Endodermal cell (in vitro differentiated cells): ENCODE measurements at regions not wholly inside any gene's neighbourhood (a gene's known extent, or its start where the extent isn't known, plus 50 kb on each side); places are given as distances from the start of the nearest gene placed in this dataset.
"Not testable (repeated sequence)": the region's sequence is repeated elsewhere in the genome, so short reads cannot be mapped to it uniquely, and the experiment has no call there.

Experiments used
- DNase-seq: peaks from one replicate; pipeline ENCODE4 v3.0.0-alpha.2; 2017
- H3K27ac ChIP-seq: 2 replicates; pipeline ENCODE4 v1.5.1; 2013; ENCODE audit warnings: mild to moderate bottlenecking, low read depth, low read length, moderate library complexity
- H3K27me3 ChIP-seq: 2 replicates; pipeline ENCODE4 v1.6.1; 2013; ENCODE audit warnings: mild to moderate bottlenecking, low read length, moderate library complexity; ENCODE audit not compliant: insufficient read depth, control insufficient read depth, poor library complexity, severe bottlenecking
- H3K36me3 ChIP-seq: 2 replicates; pipeline ENCODE4 v1.7.0; 2013; ENCODE audit warnings: mild to moderate bottlenecking, low read length, moderate library complexity; ENCODE audit not compliant: control insufficient read depth, insufficient read depth
- H3K4me1 ChIP-seq: one replicate; pipeline ENCODE4 v1.7.0; 2013; ENCODE audit warnings: low read length; ENCODE audit not compliant: control insufficient read depth, insufficient read depth
- H3K4me3 ChIP-seq: 2 replicates; pipeline ENCODE4 v1.5.1; 2013; ENCODE audit warnings: mild to moderate bottlenecking, low read length, moderate library complexity
- H3K9ac ChIP-seq: 2 replicates; pipeline ENCODE4 v1.6.1; 2013; ENCODE audit warnings: mild to moderate bottlenecking, low read length, moderate library complexity; ENCODE audit not compliant: poor library complexity, severe bottlenecking; ENCODE audit errors: extremely low read depth
- H3K9me3 ChIP-seq: 2 replicates; pipeline ENCODE4 v1.6.1; 2013; ENCODE audit warnings: mild to moderate bottlenecking, low read length, moderate library complexity; ENCODE audit not compliant: control insufficient read depth
- H3K27ac Mint-ChIP-seq: 2 replicates; pipeline ENCODE4 v1.8.0; 2020; ENCODE audit warnings: mixed read lengths
- H3K27me3 Mint-ChIP-seq: 2 replicates; pipeline ENCODE4 v1.8.0; 2021; ENCODE audit warnings: mild to moderate bottlenecking, mixed read lengths; ENCODE audit not compliant: insufficient read depth
- H3K36me3 Mint-ChIP-seq: 2 replicates; pipeline ENCODE4 v1.8.0; 2020; ENCODE audit warnings: low read depth, mixed read lengths
- H3K4me1 Mint-ChIP-seq: 2 replicates; pipeline ENCODE4 v1.8.0; 2020; ENCODE audit warnings: mixed read lengths
- H3K4me3 Mint-ChIP-seq: 2 replicates; pipeline ENCODE4 v1.8.0; 2020; ENCODE audit warnings: mild to moderate bottlenecking, moderate library complexity, mixed read lengths
- H3K9me3 Mint-ChIP-seq: 2 replicates; pipeline ENCODE4 v1.8.0; 2020; ENCODE audit warnings: mild to moderate bottlenecking, mixed read lengths
- CTCF ChIP-seq: fragments of 200-600 bp; sonication (generic); conservative IDR thresholded peaks from 2 replicates; pipeline ENCODE4 v1.5.0; 2021; ENCODE audit warnings: antibody characterized with exemption, mild to moderate bottlenecking
- WGBS, 2 experiments: methylation state at CpG; one replicate each; pipeline versions ENCODE4 v1.1.5 to v1.1.7; 2013; ENCODE audit warnings: missing lambda C conversion rate in 2 of 2, mixed read lengths in 1 of 2; ENCODE audit not compliant: insufficient coverage in 1 of 2, insufficient read length in 1 of 2; 5-methylcytosine and 5-hydroxymethylcytosine counted together

- peaks cover 3% of the 10 kb centered on the region for H3K36me3 Mint-ChIP-seq
- no peak overlapping the region for H3K4me3 Mint-ChIP-seq
- Histone ChIP-seq H3K27me3 (no peaks in the 10 kb centered on the region), H3K27ac (no peak overlapping the region), H3K4me1 (no peaks in the 10 kb centered on the region), H3K9me3 (no peaks in the 10 kb centered on the region), H3K4me3 (no peak overlapping the region), H3K36me3 (no peaks in the 10 kb centered on the region), H3K9ac (no peak overlapping the region)
- TF ChIP-seq CTCF, result no peak
- H3K27me3 Mint-ChIP-seq, result no peaks in the 10 kb centered on the region
- no peak for DNase-seq
- peaks cover 17% of the 10 kb centered on the region for H3K9me3 Mint-ChIP-seq
- 94 to 100% methylated on average over 1 of the region's 1 CpG for WGBS, 2 experiments
- no peak overlapping the region for H3K27ac Mint-ChIP-seq
- no peaks in the 10 kb centered on the region for H3K4me1 Mint-ChIP-seq
Measured at GRCh38 chr3:105144837-105145236, 221.9 kb upstream of the ALCAM start.

- H3K9ac ChIP-seq, result no peak overlapping the region
- no peak for DNase-seq
- H3K27ac Mint-ChIP-seq, result no peak overlapping the region
- no peak for TF ChIP-seq CTCF
- H3K9me3 ChIP-seq, result no peaks in the 10 kb centered on the region
- no peaks in the 10 kb centered on the region for H3K27me3 ChIP-seq
- H3K4me3 Mint-ChIP-seq, result no peak overlapping the region
- H3K4me3 ChIP-seq, result no peak overlapping the region
- H3K36me3 ChIP-seq, result no peaks in the 10 kb centered on the region
- no peaks in the 10 kb centered on the region for H3K4me1 ChIP-seq
- H3K4me1 Mint-ChIP-seq, result no peaks in the 10 kb centered on the region
- H3K9me3 Mint-ChIP-seq, result peaks cover 19% of the 10 kb centered on the region
- peaks cover 3% of the 10 kb centered on the region for H3K36me3 Mint-ChIP-seq
- no peak overlapping the region for H3K27ac ChIP-seq
- 40 to 96% methylated on average over 1 of the region's 1 CpG for WGBS, 2 experiments
- H3K27me3 Mint-ChIP-seq, result no peaks in the 10 kb centered on the region
Measured at GRCh38 chr3:105145511-105145910, 221.2 kb upstream of the ALCAM start.

- not testable (repeated sequence) for H3K9me3 ChIP-seq, H3K9ac ChIP-seq, H3K4me3 Mint-ChIP-seq, H3K36me3 ChIP-seq, H3K4me1 ChIP-seq, H3K27me3 ChIP-seq, H3K4me1 Mint-ChIP-seq, H3K36me3 Mint-ChIP-seq, DNase-seq, H3K27ac ChIP-seq, H3K4me3 ChIP-seq, H3K27me3 Mint-ChIP-seq, H3K27ac Mint-ChIP-seq
- 94 to 95% methylated on average over 2 to 3 of the region's 3 CpGs for WGBS, 2 experiments
- H3K9me3 Mint-ChIP-seq, result peaks cover 19% of the 10 kb centered on the region
Measured at GRCh38 chr3:105149197-105149596, 217.5 kb upstream of the ALCAM start.

- Mint-ChIP-seq H3K36me3 (peaks cover 3% of the 10 kb centered on the region), H3K27ac (no peak overlapping the region), H3K27me3 (no peaks in the 10 kb centered on the region), H3K9me3 (peaks cover 18% of the 10 kb centered on the region), H3K4me3 (no peak overlapping the region), H3K4me1 (no peaks in the 10 kb centered on the region)
- 86 to 93% methylated on average over 1 of the region's 1 CpG for WGBS, 2 experiments
- Histone ChIP-seq H3K27me3 (no peaks in the 10 kb centered on the region), H3K27ac (no peak overlapping the region), H3K9me3 (no peaks in the 10 kb centered on the region), H3K9ac (no peak overlapping the region), H3K4me1 (no peaks in the 10 kb centered on the region), H3K36me3 (no peaks in the 10 kb centered on the region), H3K4me3 (no peak overlapping the region)
- no peak for TF ChIP-seq CTCF
- no peak for DNase-seq
Measured at GRCh38 chr3:105152987-105153386, 213.7 kb upstream of the ALCAM start.
